Endothelial cell of umbilical vein (primary cell): ENCODE measurements at regions not wholly inside any gene's neighbourhood (a gene's known extent, or its start where the extent isn't known, plus 50 kb on each side); places are given as distances from the start of the nearest gene placed in this dataset.

Experiments
- BruUV-seq: library from RNA; stranded (reverse); fragments of 400-500 nt; replicated peaks from 2 replicates; lab custom pipeline; 2021; lab: Mats Ljungman, UMichigan
- CTCF ChIA-PET: fragments of 300-600, 350-600 bp; sonication (Branson Sonifier 250); formaldehyde crosslinking; loops from one replicate; lab custom pipeline; 2021; ENCODE audit warnings: antibody characterized with exemption, inconsistent platforms; lab: Charles Lee
- POLR2A ChIA-PET: fragments of 300-600, 350-600 bp; sonication (Branson Sonifier 250); formaldehyde crosslinking; loops from one replicate; lab custom pipeline; 2021; ENCODE audit warnings: antibody characterized with exemption, inconsistent platforms; lab: Charles Lee
- DNase-seq: peaks from one replicate; pipeline ENCODE4 v3.0.0-alpha.2; 2011; ENCODE audit warnings: low read depth, low spot score
- FAIRE-seq: peaks from 2 replicates; lab custom pipeline; 2011; peaks lifted over from hg19 to GRCh38; lab: Jason Lieb, UNC
- H2AFZ ChIP-seq: 2 replicates; pipeline ENCODE4 v1.6.0; 2012; ENCODE audit warnings: low read depth, low read length, control low read depth, inconsistent platforms
- H3K27ac ChIP-seq: 2 replicates; pipeline ENCODE4 v1.5.1; 2011; ENCODE audit warnings: low read depth, mild to moderate bottlenecking, control low read depth, low read length, moderate library complexity; ENCODE audit not compliant: insufficient read depth
- H3K27me3 ChIP-seq, 2 experiments: 2 replicates each; pipeline versions ENCODE4 v1.6.0 to v1.6.1; 2011; ENCODE audit warnings: low read length in 2 of 2, mixed read lengths in 1 of 2; ENCODE audit not compliant: control insufficient read depth in 2 of 2, insufficient read depth in 2 of 2
- H3K36me3 ChIP-seq, 2 experiments: 2 replicates in 1 of 2; 3 replicates in 1 of 2; pipeline ENCODE4 v1.5.1; 2011; ENCODE audit warnings: low read length in 2 of 2, mild to moderate bottlenecking in 1 of 2, moderate library complexity in 1 of 2; ENCODE audit not compliant: control insufficient read depth in 2 of 2, insufficient read depth in 2 of 2; ENCODE audit errors: extremely low read depth in 1 of 2
- H3K4me1 ChIP-seq: 3 replicates; pipeline ENCODE4 v1.5.1; 2011; ENCODE audit warnings: mild to moderate bottlenecking, low read length; ENCODE audit not compliant: control insufficient read depth, insufficient read depth; ENCODE audit errors: extremely low read depth
- H3K4me2 ChIP-seq: 2 replicates; pipeline ENCODE4 v1.6.1; 2011; ENCODE audit warnings: low read length, control low read depth, mixed read lengths; ENCODE audit not compliant: insufficient read depth
- H3K4me3 ChIP-seq, 3 experiments: fragments of 200-600 bp in 1 of 3; sonication (generic), shearing (Covaris generic) in 1 of 3; replicated peaks in 1 of 3; 2 replicates each; pipeline ENCODE4 v1.5.1; 2011 to 2016; ENCODE audit warnings: control low read depth in 3 of 3, low read length in 3 of 3, mild to moderate bottlenecking in 2 of 3, inconsistent platforms in 1 of 3, low read depth in 1 of 3, moderate library complexity in 1 of 3; ENCODE audit not compliant: insufficient read depth in 1 of 3
- H3K79me2 ChIP-seq: 2 replicates; pipeline ENCODE4 v1.6.0; 2012; ENCODE audit warnings: low read length, inconsistent platforms; ENCODE audit not compliant: control insufficient read depth, insufficient read depth
- H3K9ac ChIP-seq: replicated peaks from 2 replicates; pipeline ENCODE3; 2011; ENCODE audit warnings: low read length, control low read depth; ENCODE audit not compliant: insufficient read depth; ENCODE audit errors: extremely low read depth
- H3K9me1 ChIP-seq: replicated peaks from 3 replicates; pipeline ENCODE4 v1.6.0; 2011; ENCODE audit warnings: mild to moderate bottlenecking, low read length; ENCODE audit not compliant: control insufficient read depth, insufficient read depth; ENCODE audit errors: extremely low read depth
- H3K9me3 ChIP-seq: replicated peaks from 2 replicates; pipeline ENCODE4 v1.5.1; 2012; ENCODE audit warnings: low read length, inconsistent platforms; ENCODE audit not compliant: control insufficient read depth, insufficient read depth
- H4K20me1 ChIP-seq: replicated peaks from 2 replicates; pipeline ENCODE3; 2011; ENCODE audit warnings: mild to moderate bottlenecking, low read length; ENCODE audit not compliant: control insufficient read depth, insufficient read depth; ENCODE audit errors: extremely low read depth
- EZH2 ChIP-seq: IDR thresholded peaks from 2 replicates; pipeline ENCODE4 v1.6.1; 2012; ENCODE audit warnings: borderline replicate concordance, low read depth, mild to moderate bottlenecking, moderate library complexity, low read length, inconsistent platforms; ENCODE audit not compliant: severe bottlenecking
- GATA2 ChIP-seq: IDR thresholded peaks from 2 replicates; pipeline ENCODE4 v1.7.0; 2011; ENCODE audit warnings: low read depth, mild to moderate bottlenecking, moderate library complexity, mixed read lengths, low read length; ENCODE audit not compliant: insufficient read length, insufficient read depth
- JUN ChIP-seq: IDR thresholded peaks from 2 replicates; pipeline ENCODE4 v1.6.1; 2011; ENCODE audit warnings: borderline replicate concordance, low read depth; ENCODE audit not compliant: insufficient read length, insufficient read depth
- MYC ChIP-seq: IDR thresholded peaks from one replicate; pipeline ENCODE4 v1.6.1; 2011; ENCODE audit warnings: mild to moderate bottlenecking, low read depth, low read length
- POLR2A ChIP-seq: IDR thresholded peaks from 2 replicates; pipeline ENCODE4 v1.6.1; 2012; ENCODE audit warnings: low read depth, mild to moderate bottlenecking, control low read depth, low read length
- dilution Hi-C: fragments of 300-500 bp; cut with MboI; formaldehyde crosslinking; loops from one replicate; pipeline ENCODE4 v1.15.0; 2019; ENCODE audit warnings: low sequenced_read_pairs; ENCODE audit not compliant: extremely low pct_ligation_motif_present
- intact Hi-C: fragments of 100-400 bp; cut with micrococcal nuclease; formaldehyde crosslinking; loops from one replicate; pipeline ENCODE4 v1.10.0; 2022
- TF ChIP-seq, protein P1 (sequence below): IDR thresholded peaks from 2 replicates; pipeline ENCODE4 v1.6.1; 2011; ENCODE audit not compliant: insufficient read depth, insufficient read length

DNA sequence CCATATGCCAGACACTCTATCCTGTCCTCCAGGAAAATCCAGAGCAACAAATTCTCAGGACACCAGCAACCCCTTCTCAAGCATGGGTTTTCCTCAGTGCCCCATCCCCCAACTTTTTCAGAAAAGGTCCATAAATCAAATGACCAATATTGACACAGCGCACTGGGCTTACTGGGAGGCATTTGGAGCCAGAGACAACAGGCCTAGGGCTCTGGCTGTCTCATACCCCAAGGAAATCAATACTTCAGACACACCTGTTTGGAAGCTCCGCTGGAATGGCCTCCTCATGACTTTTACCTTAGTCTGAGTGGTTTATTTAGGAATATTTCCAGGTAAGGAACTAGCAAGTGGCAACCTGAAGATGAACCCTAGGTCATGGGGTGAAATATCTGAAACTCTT, 66.9 kb upstream of the TNR start:
- Histone ChIP-seq H3K27me3 (no peaks in the 10 kb centered on the region), H3K79me2 (no peaks in the 10 kb centered on the region), H3K9me1 (no peaks in the 10 kb centered on the region), H3K4me2 (no peak overlapping the region), H4K20me1 (no peaks in the 10 kb centered on the region), H3K4me3 (no peak overlapping the region), H3K4me1 (no peaks in the 10 kb centered on the region), H3K9ac (no peak overlapping the region), H3K36me3 (no peaks in the 10 kb centered on the region), H3K27ac (no peak overlapping the region), H3K9me3 (no peaks in the 10 kb centered on the region), H2AFZ (no peak overlapping the region)
- POLR2A ChIA-PET = no interaction called here
- CTCF ChIA-PET = interaction anchor here (1.2 kb wide), 1 partner anchor 66 kb away, joined by 3 read pairs; no protein-coding TSS in a partner anchor
- BruUV-seq = no TSS peak
- dilution Hi-C loops (no loop called here), intact Hi-C loops (no loop called here)
- FAIRE-seq (no peak), DNase-seq (no peak)
- TF ChIP-seq MYC (no peak), GATA2 (no peak), JUN (no peak), EZH2 (no peak)
- TF ChIP-seq, protein P1, sequence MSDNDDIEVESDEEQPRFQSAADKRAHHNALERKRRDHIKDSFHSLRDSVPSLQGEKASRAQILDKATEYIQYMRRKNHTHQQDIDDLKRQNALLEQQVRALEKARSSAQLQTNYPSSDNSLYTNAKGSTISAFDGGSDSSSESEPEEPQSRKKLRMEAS = no peak

DNA sequence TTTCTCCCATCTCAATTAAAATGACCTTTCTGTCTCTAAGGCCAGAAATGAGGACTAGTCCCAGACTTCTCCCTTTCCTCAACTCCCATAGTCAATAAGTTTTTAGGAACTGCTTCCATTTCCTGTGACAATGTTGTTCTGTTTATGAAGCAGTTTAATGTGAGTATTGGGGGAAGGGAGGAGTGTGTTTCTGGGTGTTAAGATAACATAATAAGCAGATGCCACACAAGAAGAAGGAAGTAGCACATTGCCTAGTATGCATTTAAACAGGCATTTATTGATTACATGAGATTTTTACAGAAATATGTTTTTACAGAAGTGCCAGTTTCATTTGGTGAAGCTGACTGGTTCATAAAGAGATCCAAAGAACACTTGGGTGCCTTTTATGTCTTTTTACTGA, 65.6 kb upstream of the TNR start:
- Histone ChIP-seq H3K9me1 (no peaks in the 10 kb centered on the region), H3K27ac (no peak overlapping the region), H3K4me1 (no peaks in the 10 kb centered on the region), H3K4me3 (no peak overlapping the region), H3K4me2 (no peak overlapping the region), H4K20me1 (no peaks in the 10 kb centered on the region), H3K9me3 (no peaks in the 10 kb centered on the region), H3K27me3 (no peaks in the 10 kb centered on the region), H3K9ac (no peak overlapping the region), H2AFZ (no peak overlapping the region), H3K36me3 (no peaks in the 10 kb centered on the region), H3K79me2 (no peaks in the 10 kb centered on the region)
- TF ChIP-seq POLR2A = no peak
- CTCF ChIA-PET = no interaction called here
- no peak for FAIRE-seq
- no TSS peak for BruUV-seq
- no peak for DNase-seq
- POLR2A ChIA-PET = no interaction called here
- intact Hi-C loops (no loop called here), dilution Hi-C loops (no loop called here)
